Renal cortical epithelial cell (primary cell): ENCODE measurements at regions not wholly inside any gene's neighbourhood (a gene's known extent, or its start where the extent isn't known, plus 50 kb on each side); places are given as distances from the start of the nearest gene placed in this dataset.
"Not testable (repeated sequence)": the region's sequence is repeated elsewhere in the genome, so short reads cannot be mapped to it uniquely, and the experiment has no call there.

ENCODE experiments used
- DNase-seq: peaks from one replicate; pipeline ENCODE4 v3.0.0-alpha.2; 2011; ENCODE audit warnings: low read depth

- DNase-seq = no peak
These were observed 49.7 kb downstream of the SIPA1L2 start for GRCh38 chr1:232579958-232580941.

GRCh38 chr1:232579466-232579865 is 50.5 kb downstream of the SIPA1L2 start:
- no peak for DNase-seq

- DNase-seq = peak; percentile 93
These were observed 51.2 kb downstream of the SIPA1L2 start for GRCh38 chr1:232578651-232579195.

GRCh38 chr1:232577772-232578171 is 52.2 kb downstream of the SIPA1L2 start:
- no peak for DNase-seq

- no peak for DNase-seq
These were observed 53.4 kb downstream of the SIPA1L2 start for GRCh38 chr1:232576537-232576936.

- no peak for DNase-seq
These were observed 54.2 kb downstream of the SIPA1L2 start for GRCh38 chr1:232575763-232576040.

- peak; percentile 58 for DNase-seq
These were observed 54.8 kb downstream of the SIPA1L2 start for GRCh38 chr1:232574889-232575762.

GRCh38 chr1:232574077-232574476 is 55.9 kb downstream of the SIPA1L2 start:
- no peak for DNase-seq

- no peak for DNase-seq
These were observed 58.4 kb downstream of the SIPA1L2 start for GRCh38 chr1:232571523-232571922.

GRCh38 chr1:232570007-232570406 is 59.9 kb downstream of the SIPA1L2 start:
- no peak for DNase-seq

- not testable (repeated sequence) for DNase-seq
These were observed 60.4 kb downstream of the SIPA1L2 start for GRCh38 chr1:232569554-232569921.

GRCh38 chr1:232568906-232569553 is 60.9 kb downstream of the SIPA1L2 start:
- DNase-seq = no peak

GRCh38 chr1:232568331-232568852 is 61.5 kb downstream of the SIPA1L2 start:
- DNase-seq = peak; percentile 44

GRCh38 chr1:232566093-232566492 is 63.8 kb downstream of the SIPA1L2 start:
- DNase-seq = no peak

GRCh38 chr1:232562855-232563510 is 67.0 kb downstream of the SIPA1L2 start:
- no peak for DNase-seq

GRCh38 chr1:232561381-232561780 is 68.6 kb downstream of the SIPA1L2 start:
- no peak for DNase-seq

- DNase-seq = no peak
These were observed 69.0 kb downstream of the SIPA1L2 start for GRCh38 chr1:232560940-232561339.

GRCh38 chr1:232558954-232559353 is 71.0 kb downstream of the SIPA1L2 start:
- no peak for DNase-seq

GRCh38 chr1:232557502-232558191 is 72.3 kb downstream of the SIPA1L2 start:
- DNase-seq = no peak

- DNase-seq = no peak
These were observed 72.8 kb downstream of the SIPA1L2 start for GRCh38 chr1:232557096-232557495.

GRCh38 chr1:232556351-232556750 is 73.6 kb downstream of the SIPA1L2 start:
- no peak for DNase-seq
